ENCODE measurements at regions not wholly inside any gene's neighbourhood (a gene's known extent, or its start where the extent isn't known, plus 50 kb on each side); places are given as distances from the start of the nearest gene placed in this dataset.

DNA sequence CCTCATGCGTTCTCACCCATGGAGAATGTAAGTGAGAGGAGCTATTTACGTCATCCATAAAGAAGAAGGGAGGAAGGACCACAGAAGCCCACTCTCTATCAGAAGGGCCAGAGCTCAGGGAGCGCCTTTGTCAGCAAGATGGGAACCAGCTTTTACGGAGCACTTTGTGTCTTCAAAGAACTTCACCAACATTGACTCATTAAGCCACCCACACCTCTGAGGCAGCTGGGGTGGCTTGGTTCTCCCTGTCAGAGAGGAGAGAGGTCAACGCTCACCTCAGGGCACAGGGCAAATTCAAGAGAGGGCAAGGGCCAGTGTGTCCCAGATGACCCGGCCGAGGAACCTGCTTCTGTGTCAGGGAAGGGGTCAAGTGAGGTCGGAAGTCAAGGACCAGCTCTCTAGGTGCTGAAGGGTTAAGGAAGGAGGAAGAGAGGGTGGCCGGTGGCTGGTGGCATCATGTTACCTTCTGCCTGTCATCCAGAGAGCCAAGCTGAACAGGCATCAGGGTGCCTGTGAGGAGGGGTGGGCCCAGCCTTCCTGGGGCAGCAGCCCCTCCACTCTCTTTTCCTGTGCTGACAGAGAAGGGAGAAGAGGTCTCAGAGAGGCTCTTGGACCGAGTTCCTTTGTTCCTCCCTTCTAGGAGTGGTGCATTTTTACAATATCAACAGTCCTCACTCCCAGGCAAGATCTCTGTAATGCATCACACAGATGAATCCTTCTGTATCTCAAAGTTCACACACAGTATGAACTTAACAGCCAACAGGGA lies 109.0 kb downstream of the ETS2 start:
- DNase-seq (ENCODE audit: extremely low spot score, unreplicated experiment): peak; percentile 44
- Mint-ChIP-seq H3K27me3 (ENCODE audit: unreplicated experiment) (peaks cover 4% of the 10 kb centered on the region), H3K36me3 (ENCODE audit: unreplicated experiment) (no peaks in the 10 kb centered on the region), H3K9me3 (ENCODE audit: unreplicated experiment) (no peaks in the 10 kb centered on the region), H3K4me3 (ENCODE audit: unreplicated experiment) (no peak overlapping the region), H3K4me1 (ENCODE audit: unreplicated experiment) (peaks cover 10% of the 10 kb centered on the region), H3K27ac (ENCODE audit: unreplicated experiment) (no peak overlapping the region)
- TF ChIP-seq CTCF (IDR thresholded peaks at IDR 0.05): no peak

DNA sequence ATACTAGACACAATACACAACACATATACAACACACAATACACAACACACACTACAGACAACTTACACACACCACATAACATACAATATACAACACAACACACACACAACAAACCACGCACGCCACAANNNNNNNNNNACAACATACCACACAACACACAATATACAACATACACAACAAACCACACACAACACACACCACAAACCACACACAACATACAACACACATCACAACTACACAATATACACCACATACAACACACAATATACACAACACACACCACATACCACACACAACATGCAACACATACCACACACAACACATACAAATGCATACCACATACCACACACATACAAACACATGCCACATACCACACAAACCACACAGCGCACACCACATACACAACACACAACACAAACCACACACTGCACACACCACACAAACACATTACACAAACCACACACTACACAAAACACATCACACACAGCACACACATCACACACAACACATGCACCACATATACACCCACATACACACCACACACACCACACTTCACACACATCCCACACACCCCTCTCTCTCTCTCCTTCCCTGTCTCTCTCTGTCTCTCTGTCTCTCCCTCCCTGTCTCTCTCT lies 108.3 kb downstream of the ETS2 start:
- H3K36me3 Mint-ChIP-seq (ENCODE audit: unreplicated experiment): no peaks in the 10 kb centered on the region
- H3K4me1 Mint-ChIP-seq (ENCODE audit: unreplicated experiment): peaks cover 16% of the 10 kb centered on the region
- H3K27ac Mint-ChIP-seq (ENCODE audit: unreplicated experiment): no peak overlapping the region
- no peak overlapping the region for H3K4me3 Mint-ChIP-seq (ENCODE audit: unreplicated experiment)
- no peak for TF ChIP-seq CTCF (IDR thresholded peaks at IDR 0.05)
- no peaks in the 10 kb centered on the region for H3K9me3 Mint-ChIP-seq (ENCODE audit: unreplicated experiment)
- H3K27me3 Mint-ChIP-seq (ENCODE audit: unreplicated experiment): peaks cover 4% of the 10 kb centered on the region
- no peak for DNase-seq (ENCODE audit: extremely low spot score, unreplicated experiment)

GRCh38 chr21:38913120-38913892 lies 107.6 kb downstream of the ETS2 start:
- H3K27me3 Mint-ChIP-seq (ENCODE audit: unreplicated experiment): peaks cover 4% of the 10 kb centered on the region
- no peaks in the 10 kb centered on the region for H3K36me3 Mint-ChIP-seq (ENCODE audit: unreplicated experiment)
- no peak overlapping the region for H3K27ac Mint-ChIP-seq (ENCODE audit: unreplicated experiment)
- TF ChIP-seq CTCF (IDR thresholded peaks at IDR 0.05): no peak
- H3K4me1 Mint-ChIP-seq (ENCODE audit: unreplicated experiment): peaks cover 18% of the 10 kb centered on the region
- no peaks in the 10 kb centered on the region for H3K9me3 Mint-ChIP-seq (ENCODE audit: unreplicated experiment)
- peak overlapping the region; percentile 20 for H3K4me3 Mint-ChIP-seq (ENCODE audit: unreplicated experiment)
- DNase-seq (ENCODE audit: extremely low spot score, unreplicated experiment): peak; percentile 82

GRCh38 chr21:38912789-38913119 lies 107.0 kb downstream of the ETS2 start:
- peaks cover 4% of the 10 kb centered on the region for H3K27me3 Mint-ChIP-seq (ENCODE audit: unreplicated experiment)
- H3K4me3 Mint-ChIP-seq (ENCODE audit: unreplicated experiment): no peak overlapping the region
- no peaks in the 10 kb centered on the region for H3K36me3 Mint-ChIP-seq (ENCODE audit: unreplicated experiment)
- peaks cover 18% of the 10 kb centered on the region for H3K4me1 Mint-ChIP-seq (ENCODE audit: unreplicated experiment)
- H3K27ac Mint-ChIP-seq (ENCODE audit: unreplicated experiment): no peak overlapping the region
- DNase-seq (ENCODE audit: extremely low spot score, unreplicated experiment): peak; percentile 69
- TF ChIP-seq CTCF (IDR thresholded peaks at IDR 0.05): no peak
- H3K9me3 Mint-ChIP-seq (ENCODE audit: unreplicated experiment): no peaks in the 10 kb centered on the region

- Mint-ChIP-seq H3K27ac (ENCODE audit: unreplicated experiment) (no peak overlapping the region), H3K4me1 (ENCODE audit: unreplicated experiment) (peaks cover 22% of the 10 kb centered on the region), H3K27me3 (ENCODE audit: unreplicated experiment) (peaks cover 4% of the 10 kb centered on the region), H3K4me3 (ENCODE audit: unreplicated experiment) (no peak overlapping the region), H3K36me3 (ENCODE audit: unreplicated experiment) (no peaks in the 10 kb centered on the region), H3K9me3 (ENCODE audit: unreplicated experiment) (no peaks in the 10 kb centered on the region)
- peak; percentile 56 for DNase-seq (ENCODE audit: extremely low spot score, unreplicated experiment)
- no peak for TF ChIP-seq CTCF (IDR thresholded peaks at IDR 0.05)
Measured at GRCh38 chr21:38912102-38912629, 106.4 kb downstream of the ETS2 start.

Data from osteocyte (in vitro differentiated cells).